GM21360 (cell line): ENCODE measurements at regions not wholly inside any gene's neighbourhood (a gene's known extent, or its start where the extent isn't known, plus 50 kb on each side); places are given as distances from the start of the nearest gene placed in this dataset.
"Not testable (repeated sequence)": the region's sequence is repeated elsewhere in the genome, so short reads cannot be mapped to it uniquely, and the experiment has no call there.

Source experiments
- ATAC-seq: cut with Tn5 transposase; IDR thresholded peaks from one replicate; pipeline ENCODE4 v1.9.1; 2021; ENCODE audit warnings: mild to moderate bottlenecking, moderate library complexity; ENCODE audit not compliant: unreplicated experiment

- ATAC-seq: no peak
Observed at GRCh38 chr15:92705764-92706163, 50.2 kb upstream of the FAM174B start.

- no peak for ATAC-seq
Observed at GRCh38 chr15:92706201-92706600, 50.6 kb upstream of the FAM174B start.

- ATAC-seq: no peak
Observed at GRCh38 chr15:92707880-92708551, 52.4 kb upstream of the FAM174B start.

GRCh38 chr15:92708635-92709034, 53.1 kb upstream of the FAM174B start:
- no peak for ATAC-seq

GRCh38 chr15:92709110-92709790, 53.7 kb upstream of the FAM174B start:
- no peak for ATAC-seq

- no peak for ATAC-seq
Observed at GRCh38 chr15:92711457-92711831, 55.9 kb upstream of the FAM174B start.

GRCh38 chr15:92714077-92714476, 58.5 kb upstream of the FAM174B start:
- peak; percentile 28 for ATAC-seq

- ATAC-seq: peak; percentile 86
Observed at GRCh38 chr15:92714477-92715401, 59.2 kb upstream of the FAM174B start.

GRCh38 chr15:92715758-92716157, 60.2 kb upstream of the FAM174B start:
- no peak for ATAC-seq

GRCh38 chr15:92719021-92719420, 63.4 kb upstream of the FAM174B start:
- ATAC-seq: no peak

GRCh38 chr15:92724144-92724543, 68.6 kb upstream of the FAM174B start:
- no peak for ATAC-seq

GRCh38 chr15:92725171-92725570, 69.6 kb upstream of the FAM174B start:
- ATAC-seq: no peak

- ATAC-seq: no peak
Observed at GRCh38 chr15:92728266-92728665, 72.7 kb upstream of the FAM174B start.

- no peak for ATAC-seq
Observed at GRCh38 chr15:92733090-92733933, 77.7 kb upstream of the FAM174B start.

- no peak for ATAC-seq
Observed at GRCh38 chr15:92733934-92734521, 78.5 kb upstream of the FAM174B start.

- not testable (repeated sequence) for ATAC-seq
Observed at GRCh38 chr15:92739246-92739645, 83.7 kb upstream of the FAM174B start.

- ATAC-seq: no peak
Observed at GRCh38 chr15:92745845-92746271, 90.3 kb upstream of the FAM174B start.

- no peak for ATAC-seq
Observed at GRCh38 chr15:92747047-92747446, 91.5 kb upstream of the FAM174B start.

GRCh38 chr15:92749216-92749615, 93.6 kb upstream of the FAM174B start:
- ATAC-seq: no peak

GRCh38 chr15:92749946-92750345, 94.4 kb upstream of the FAM174B start:
- no peak for ATAC-seq
